GM12864 (cell line): ENCODE measurements at regions not wholly inside any gene's neighbourhood (a gene's known extent, or its start where the extent isn't known, plus 50 kb on each side); places are given as distances from the start of the nearest gene placed in this dataset.
"Not testable (repeated sequence)": the region's sequence is repeated elsewhere in the genome, so short reads cannot be mapped to it uniquely, and the experiment has no call there.

Experiments
- DNase-seq: peaks from one replicate; pipeline ENCODE4 v3.0.0-alpha.2; 2011; ENCODE audit warnings: low read depth
- H3K4me3 ChIP-seq: 2 replicates; pipeline ENCODE4 v1.5.1; 2011; ENCODE audit warnings: mild to moderate bottlenecking, low read depth, low read length, control low read depth
- CTCF ChIP-seq: IDR thresholded peaks from 2 replicates; pipeline ENCODE4 v1.5.1; 2011; ENCODE audit warnings: low read depth, mild to moderate bottlenecking, moderate library complexity, low read length, control low read depth, inconsistent platforms; ENCODE audit errors: missing control alignments

GRCh38 chr13:59038824-59039223 is 1124.9 kb downstream of the DIAPH3 start:
- H3K4me3 ChIP-seq, result no peak overlapping the region
- DNase-seq, result no peak
- no peak for TF ChIP-seq CTCF

- H3K4me3 ChIP-seq, result no peak overlapping the region
- DNase-seq, result no peak
Observed at GRCh38 chr13:59043016-59043415, 1120.7 kb downstream of the DIAPH3 start.

GRCh38 chr13:59047546-59047945 is 1116.2 kb downstream of the DIAPH3 start:
- DNase-seq, result no peak
- no peak overlapping the region for H3K4me3 ChIP-seq
- no peak for TF ChIP-seq CTCF

More at GRCh38 chr13:59043016-59043415, 1120.7 kb downstream of the DIAPH3 start:
- no peak for TF ChIP-seq CTCF

- H3K4me3 ChIP-seq, result no peak overlapping the region
- no peak for DNase-seq
- no peak for TF ChIP-seq CTCF
Observed at GRCh38 chr13:59061621-59062020, 1102.1 kb downstream of the DIAPH3 start.

GRCh38 chr13:59064042-59064441 is 1099.7 kb downstream of the DIAPH3 start:
- H3K4me3 ChIP-seq, result no peak overlapping the region
- no peak for TF ChIP-seq CTCF
- DNase-seq, result no peak

GRCh38 chr13:59076386-59076785 is 1087.3 kb downstream of the DIAPH3 start:
- not testable (repeated sequence) for DNase-seq, H3K4me3 ChIP-seq

- no peak overlapping the region for H3K4me3 ChIP-seq
- TF ChIP-seq CTCF, result no peak
- no peak for DNase-seq
Observed at GRCh38 chr13:59086147-59086546, 1077.6 kb downstream of the DIAPH3 start.

- H3K4me3 ChIP-seq, result no peak overlapping the region
- DNase-seq, result no peak
- no peak for TF ChIP-seq CTCF
Observed at GRCh38 chr13:59088716-59089115, 1075.0 kb downstream of the DIAPH3 start.
